KMS-11 (cell line): ENCODE measurements at regions not wholly inside any gene's neighbourhood (a gene's known extent, or its start where the extent isn't known, plus 50 kb on each side); places are given as distances from the start of the nearest gene placed in this dataset.

Source experiments
- H2AFZ ChIP-seq: fragments of 200-600 bp; sonication (generic); 2 replicates; pipeline ENCODE4 v1.6.1; 2016; ENCODE audit warnings: antibody characterized with exemption, mixed run types, low read depth
- H3K27ac ChIP-seq: fragments of 200-600 bp; sonication (generic); 2 replicates; pipeline ENCODE4 v1.6.1; 2016; ENCODE audit warnings: mild to moderate bottlenecking, mixed run types
- H3K27me3 ChIP-seq: fragments of 200-600 bp; sonication (generic); 2 replicates; pipeline ENCODE4 v1.6.1; 2017; ENCODE audit warnings: mild to moderate bottlenecking, low read depth, mixed run types, moderate library complexity; ENCODE audit not compliant: insufficient read depth
- H3K36me3 ChIP-seq: fragments of 200-600 bp; sonication (generic); 2 replicates; pipeline ENCODE4 v1.6.1; 2017; ENCODE audit warnings: mild to moderate bottlenecking, mixed run types; ENCODE audit not compliant: insufficient read depth
- H3K4me1 ChIP-seq: fragments of 200-600 bp; sonication (generic); 2 replicates; pipeline ENCODE4 v1.6.1; 2016; ENCODE audit warnings: mild to moderate bottlenecking, low read depth, mixed run types; ENCODE audit not compliant: poor library complexity, severe bottlenecking
- H3K4me2 ChIP-seq: fragments of 200-600 bp; sonication (generic); 2 replicates; pipeline ENCODE4 v1.7.0; 2016; ENCODE audit warnings: mild to moderate bottlenecking, mixed run types
- H3K4me3 ChIP-seq: fragments of 200-600 bp; sonication (generic); IDR thresholded peaks from 2 replicates; pipeline ENCODE4 v1.6.1; 2017; ENCODE audit warnings: low read depth, low read length, mixed read lengths; ENCODE audit not compliant: insufficient read depth
- H3K79me2 ChIP-seq: fragments of 200-600 bp; sonication (generic); 2 replicates; pipeline ENCODE4 v1.6.1; 2016; ENCODE audit warnings: low read depth, mixed run types; ENCODE audit not compliant: insufficient read depth
- H3K9ac ChIP-seq: fragments of 200-600 bp; sonication (generic); 2 replicates; pipeline ENCODE4 v1.6.1; 2016; ENCODE audit warnings: mild to moderate bottlenecking, mixed run types
- H4K20me1 ChIP-seq: fragments of 200-600 bp; sonication (generic); 2 replicates; pipeline ENCODE4 v1.6.1; 2016; ENCODE audit warnings: mild to moderate bottlenecking, mixed run types; ENCODE audit not compliant: insufficient read depth
- TF ChIP-seq, protein P1 (sequence below): fragments of 200-600 bp; sonication (generic); conservative IDR thresholded peaks from 2 replicates; pipeline ENCODE4 v1.6.1; 2017; ENCODE audit warnings: low read depth, mild to moderate bottlenecking, antibody characterized with exemption, low read length, moderate library complexity, mixed read lengths

- Histone ChIP-seq H3K36me3 (no peaks in the 10 kb centered on the region), H3K27me3 (no peaks in the 10 kb centered on the region), H3K79me2 (no peaks in the 10 kb centered on the region), H3K4me2 (no peak overlapping the region), H3K4me1 (no peaks in the 10 kb centered on the region), H2AFZ (no peak overlapping the region), H3K27ac (no peak overlapping the region), H4K20me1 (no peaks in the 10 kb centered on the region), H3K9ac (no peak overlapping the region), H3K4me3 (no peak overlapping the region)
- TF ChIP-seq, protein P1, sequence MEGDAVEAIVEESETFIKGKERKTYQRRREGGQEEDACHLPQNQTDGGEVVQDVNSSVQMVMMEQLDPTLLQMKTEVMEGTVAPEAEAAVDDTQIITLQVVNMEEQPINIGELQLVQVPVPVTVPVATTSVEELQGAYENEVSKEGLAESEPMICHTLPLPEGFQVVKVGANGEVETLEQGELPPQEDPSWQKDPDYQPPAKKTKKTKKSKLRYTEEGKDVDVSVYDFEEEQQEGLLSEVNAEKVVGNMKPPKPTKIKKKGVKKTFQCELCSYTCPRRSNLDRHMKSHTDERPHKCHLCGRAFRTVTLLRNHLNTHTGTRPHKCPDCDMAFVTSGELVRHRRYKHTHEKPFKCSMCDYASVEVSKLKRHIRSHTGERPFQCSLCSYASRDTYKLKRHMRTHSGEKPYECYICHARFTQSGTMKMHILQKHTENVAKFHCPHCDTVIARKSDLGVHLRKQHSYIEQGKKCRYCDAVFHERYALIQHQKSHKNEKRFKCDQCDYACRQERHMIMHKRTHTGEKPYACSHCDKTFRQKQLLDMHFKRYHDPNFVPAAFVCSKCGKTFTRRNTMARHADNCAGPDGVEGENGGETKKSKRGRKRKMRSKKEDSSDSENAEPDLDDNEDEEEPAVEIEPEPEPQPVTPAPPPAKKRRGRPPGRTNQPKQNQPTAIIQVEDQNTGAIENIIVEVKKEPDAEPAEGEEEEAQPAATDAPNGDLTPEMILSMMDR: no peak
These were observed 421.8 kb downstream of the BCAT1 start for GRCh38 chr12:24527102-24527501.

DNA sequence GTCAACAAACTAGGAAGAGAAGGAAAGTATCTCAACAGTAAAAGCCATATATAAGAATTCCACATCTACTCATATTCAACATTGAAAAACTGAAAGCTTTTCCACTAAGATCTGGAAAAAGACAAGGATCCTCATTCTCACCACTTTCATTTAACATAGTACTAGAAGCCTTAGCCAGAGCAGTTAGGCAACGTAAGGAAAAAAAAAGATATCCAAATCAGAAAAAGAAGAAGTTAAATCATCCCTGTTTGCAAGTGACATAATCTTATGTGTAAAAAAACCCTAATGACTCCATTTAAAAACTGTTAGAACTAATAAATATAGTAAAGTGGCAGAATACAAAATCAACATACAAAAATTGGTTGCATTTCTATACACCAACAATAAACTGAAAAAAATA is 426.2 kb downstream of the BCAT1 start:
- Histone ChIP-seq H3K4me3 (no peak overlapping the region), H3K9ac (no peak overlapping the region), H4K20me1 (no peaks in the 10 kb centered on the region), H3K27ac (no peak overlapping the region), H2AFZ (no peak overlapping the region), H3K79me2 (no peaks in the 10 kb centered on the region), H3K36me3 (no peaks in the 10 kb centered on the region), H3K4me1 (no peaks in the 10 kb centered on the region), H3K27me3 (no peaks in the 10 kb centered on the region), H3K4me2 (no peak overlapping the region)
- TF ChIP-seq, protein P1: no peak

GRCh38 chr12:24519759-24520158 is 429.1 kb downstream of the BCAT1 start:
- H3K4me2 ChIP-seq: no peak overlapping the region
- H3K27ac ChIP-seq: no peak overlapping the region
- no peak overlapping the region for H3K9ac ChIP-seq
- H3K79me2 ChIP-seq: no peaks in the 10 kb centered on the region
- no peaks in the 10 kb centered on the region for H3K36me3 ChIP-seq
- no peaks in the 10 kb centered on the region for H3K27me3 ChIP-seq
- no peak overlapping the region for H2AFZ ChIP-seq
- no peaks in the 10 kb centered on the region for H3K4me1 ChIP-seq
- no peak overlapping the region for H3K4me3 ChIP-seq
- TF ChIP-seq, protein P1: no peak
- H4K20me1 ChIP-seq: no peaks in the 10 kb centered on the region

DNA sequence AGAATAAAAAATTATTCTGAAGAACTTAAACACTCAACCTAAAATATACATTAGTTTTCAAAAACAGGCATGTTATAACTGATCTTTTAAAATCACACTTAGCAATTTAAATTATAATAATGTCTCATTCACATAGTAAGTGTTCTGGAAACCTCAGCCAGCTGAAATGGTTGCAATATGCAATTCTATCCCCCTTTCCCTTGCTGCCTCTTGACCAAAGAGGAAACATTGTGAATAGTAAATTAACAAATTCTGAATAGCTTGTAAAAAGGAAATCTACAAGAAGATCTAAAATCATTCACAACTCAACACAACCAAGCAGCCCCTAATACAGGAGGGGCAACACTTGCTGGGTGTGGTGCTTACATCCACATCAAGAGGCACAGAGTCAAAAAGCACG is 431.9 kb downstream of the BCAT1 start:
- TF ChIP-seq, protein P1: no peak
- Histone ChIP-seq H3K4me1 (no peaks in the 10 kb centered on the region), H3K36me3 (no peaks in the 10 kb centered on the region), H3K4me2 (no peak overlapping the region), H3K4me3 (no peak overlapping the region), H3K9ac (no peak overlapping the region), H3K27ac (no peak overlapping the region), H2AFZ (no peak overlapping the region), H3K79me2 (no peaks in the 10 kb centered on the region), H3K27me3 (no peaks in the 10 kb centered on the region), H4K20me1 (no peaks in the 10 kb centered on the region)
